ENCODE measurements at regions not wholly inside any gene's neighbourhood (a gene's known extent, or its start where the extent isn't known, plus 50 kb on each side); places are given as distances from the start of the nearest gene placed in this dataset.

- TF ChIP-seq EZH2 (IDR thresholded peaks at IDR 0.05; ENCODE audit: low read depth, unreplicated experiment) (no peak), CTCF (conservative IDR thresholded peaks at IDR 0.05; ENCODE audit: low read depth in 2 of 2) (no peak), POLR2AphosphoS5 (IDR thresholded peaks at IDR 0.05; ENCODE audit: low read depth) (no peak), ZNF331 (CRISPR knock-in tag; IDR thresholded peaks at IDR 0.05; ENCODE audit: low read depth) (no peak), JUNB (IDR thresholded peaks at IDR 0.05; ENCODE audit: unreplicated experiment) (no peak), ZNF462 (CRISPR knock-in tag; IDR thresholded peaks at IDR 0.05) (no peak), EZH2phosphoT487 (IDR thresholded peaks at IDR 0.05; ENCODE audit: unreplicated experiment) (no peak), CREB1 (CRISPR knock-in tag; IDR thresholded peaks at IDR 0.05; ENCODE audit: low read depth) (no peak), NANOG (IDR thresholded peaks at IDR 0.05; ENCODE audit: borderline replicate concordance) (no peak), STAT1 (IDR thresholded peaks at IDR 0.05; ENCODE audit: unreplicated experiment) (no peak), ZNF114 (CRISPR knock-in tag; IDR thresholded peaks at IDR 0.05) (no peak)
- TF ChIP-seq, protein P1, sequence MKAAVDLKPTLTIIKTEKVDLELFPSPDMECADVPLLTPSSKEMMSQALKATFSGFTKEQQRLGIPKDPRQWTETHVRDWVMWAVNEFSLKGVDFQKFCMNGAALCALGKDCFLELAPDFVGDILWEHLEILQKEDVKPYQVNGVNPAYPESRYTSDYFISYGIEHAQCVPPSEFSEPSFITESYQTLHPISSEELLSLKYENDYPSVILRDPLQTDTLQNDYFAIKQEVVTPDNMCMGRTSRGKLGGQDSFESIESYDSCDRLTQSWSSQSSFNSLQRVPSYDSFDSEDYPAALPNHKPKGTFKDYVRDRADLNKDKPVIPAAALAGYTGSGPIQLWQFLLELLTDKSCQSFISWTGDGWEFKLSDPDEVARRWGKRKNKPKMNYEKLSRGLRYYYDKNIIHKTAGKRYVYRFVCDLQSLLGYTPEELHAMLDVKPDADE (IDR thresholded peaks at IDR 0.05) = no peak
- TF ChIP-seq, protein P2, sequence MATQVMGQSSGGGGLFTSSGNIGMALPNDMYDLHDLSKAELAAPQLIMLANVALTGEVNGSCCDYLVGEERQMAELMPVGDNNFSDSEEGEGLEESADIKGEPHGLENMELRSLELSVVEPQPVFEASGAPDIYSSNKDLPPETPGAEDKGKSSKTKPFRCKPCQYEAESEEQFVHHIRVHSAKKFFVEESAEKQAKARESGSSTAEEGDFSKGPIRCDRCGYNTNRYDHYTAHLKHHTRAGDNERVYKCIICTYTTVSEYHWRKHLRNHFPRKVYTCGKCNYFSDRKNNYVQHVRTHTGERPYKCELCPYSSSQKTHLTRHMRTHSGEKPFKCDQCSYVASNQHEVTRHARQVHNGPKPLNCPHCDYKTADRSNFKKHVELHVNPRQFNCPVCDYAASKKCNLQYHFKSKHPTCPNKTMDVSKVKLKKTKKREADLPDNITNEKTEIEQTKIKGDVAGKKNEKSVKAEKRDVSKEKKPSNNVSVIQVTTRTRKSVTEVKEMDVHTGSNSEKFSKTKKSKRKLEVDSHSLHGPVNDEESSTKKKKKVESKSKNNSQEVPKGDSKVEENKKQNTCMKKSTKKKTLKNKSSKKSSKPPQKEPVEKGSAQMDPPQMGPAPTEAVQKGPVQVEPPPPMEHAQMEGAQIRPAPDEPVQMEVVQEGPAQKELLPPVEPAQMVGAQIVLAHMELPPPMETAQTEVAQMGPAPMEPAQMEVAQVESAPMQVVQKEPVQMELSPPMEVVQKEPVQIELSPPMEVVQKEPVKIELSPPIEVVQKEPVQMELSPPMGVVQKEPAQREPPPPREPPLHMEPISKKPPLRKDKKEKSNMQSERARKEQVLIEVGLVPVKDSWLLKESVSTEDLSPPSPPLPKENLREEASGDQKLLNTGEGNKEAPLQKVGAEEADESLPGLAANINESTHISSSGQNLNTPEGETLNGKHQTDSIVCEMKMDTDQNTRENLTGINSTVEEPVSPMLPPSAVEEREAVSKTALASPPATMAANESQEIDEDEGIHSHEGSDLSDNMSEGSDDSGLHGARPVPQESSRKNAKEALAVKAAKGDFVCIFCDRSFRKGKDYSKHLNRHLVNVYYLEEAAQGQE (IDR thresholded peaks at IDR 0.05; ENCODE audit: unreplicated experiment) = no peak
Measured at GRCh38 chr3:144141496-144141895, 169.9 kb downstream of the DIPK2A start.
